ENCODE measurements at regions not wholly inside any gene's neighbourhood (a gene's known extent, or its start where the extent isn't known, plus 50 kb on each side); places are given as distances from the start of the nearest gene placed in this dataset.

DNA sequence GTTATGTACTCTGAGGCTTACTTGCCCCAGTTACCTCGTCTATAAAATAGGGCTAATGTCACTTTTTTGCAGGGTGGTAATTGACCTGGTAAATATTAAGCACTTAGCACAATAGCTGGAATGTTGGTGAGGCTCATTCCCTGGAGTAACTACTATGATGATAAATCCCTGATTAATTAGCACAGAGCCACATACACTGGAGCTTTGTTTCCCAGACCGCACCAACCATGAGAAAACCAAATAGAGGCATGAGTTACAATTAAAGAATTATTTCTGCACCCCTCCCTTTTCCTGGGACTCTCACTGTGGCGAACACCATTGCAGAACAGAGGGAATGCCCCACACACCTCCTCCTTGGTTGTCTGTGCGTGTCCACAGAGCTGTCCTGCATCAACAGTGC is 76.6 kb upstream of the CPOX start:
- TF ChIP-seq, protein P1, sequence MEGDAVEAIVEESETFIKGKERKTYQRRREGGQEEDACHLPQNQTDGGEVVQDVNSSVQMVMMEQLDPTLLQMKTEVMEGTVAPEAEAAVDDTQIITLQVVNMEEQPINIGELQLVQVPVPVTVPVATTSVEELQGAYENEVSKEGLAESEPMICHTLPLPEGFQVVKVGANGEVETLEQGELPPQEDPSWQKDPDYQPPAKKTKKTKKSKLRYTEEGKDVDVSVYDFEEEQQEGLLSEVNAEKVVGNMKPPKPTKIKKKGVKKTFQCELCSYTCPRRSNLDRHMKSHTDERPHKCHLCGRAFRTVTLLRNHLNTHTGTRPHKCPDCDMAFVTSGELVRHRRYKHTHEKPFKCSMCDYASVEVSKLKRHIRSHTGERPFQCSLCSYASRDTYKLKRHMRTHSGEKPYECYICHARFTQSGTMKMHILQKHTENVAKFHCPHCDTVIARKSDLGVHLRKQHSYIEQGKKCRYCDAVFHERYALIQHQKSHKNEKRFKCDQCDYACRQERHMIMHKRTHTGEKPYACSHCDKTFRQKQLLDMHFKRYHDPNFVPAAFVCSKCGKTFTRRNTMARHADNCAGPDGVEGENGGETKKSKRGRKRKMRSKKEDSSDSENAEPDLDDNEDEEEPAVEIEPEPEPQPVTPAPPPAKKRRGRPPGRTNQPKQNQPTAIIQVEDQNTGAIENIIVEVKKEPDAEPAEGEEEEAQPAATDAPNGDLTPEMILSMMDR (IDR thresholded peaks at IDR 0.05) = no peak
- no peak for TF ChIP-seq POLR2A (IDR thresholded peaks at IDR 0.05)
